HG03439 (cell line): ENCODE measurements at regions not wholly inside any gene's neighbourhood (a gene's known extent, or its start where the extent isn't known, plus 50 kb on each side); places are given as distances from the start of the nearest gene placed in this dataset.

Experiments
- ATAC-seq: cut with Tn5 transposase; IDR thresholded peaks from one replicate; pipeline ENCODE4 v1.9.1; 2021; ENCODE audit warnings: mild to moderate bottlenecking, moderate library complexity; ENCODE audit not compliant: unreplicated experiment

DNA sequence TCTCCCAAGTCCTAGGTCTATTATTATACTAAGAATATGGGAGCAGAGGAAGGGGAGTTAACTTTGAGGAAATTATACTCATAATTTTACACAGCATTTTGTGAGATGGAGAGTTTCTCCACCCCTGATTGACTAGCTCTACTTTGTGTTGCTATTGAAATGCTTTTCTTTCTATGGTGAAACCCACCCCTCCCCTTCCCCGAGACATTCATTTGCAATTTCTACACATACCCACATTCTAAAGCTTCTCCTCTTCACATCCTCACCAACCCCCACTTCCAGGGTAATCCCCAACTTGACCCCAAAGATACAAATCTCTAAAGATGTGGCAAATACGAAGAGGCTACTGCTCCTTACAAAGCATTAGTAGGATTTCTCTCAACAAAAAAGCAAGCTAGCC, 992.2 kb downstream of the BCL11A start:
- ATAC-seq = no peak

- no peak for ATAC-seq
Observed at GRCh38 chr2:59560769-59561168, 992.7 kb downstream of the BCL11A start.

GRCh38 chr2:59540864-59541263, 1012.6 kb downstream of the BCL11A start:
- ATAC-seq = no peak

DNA sequence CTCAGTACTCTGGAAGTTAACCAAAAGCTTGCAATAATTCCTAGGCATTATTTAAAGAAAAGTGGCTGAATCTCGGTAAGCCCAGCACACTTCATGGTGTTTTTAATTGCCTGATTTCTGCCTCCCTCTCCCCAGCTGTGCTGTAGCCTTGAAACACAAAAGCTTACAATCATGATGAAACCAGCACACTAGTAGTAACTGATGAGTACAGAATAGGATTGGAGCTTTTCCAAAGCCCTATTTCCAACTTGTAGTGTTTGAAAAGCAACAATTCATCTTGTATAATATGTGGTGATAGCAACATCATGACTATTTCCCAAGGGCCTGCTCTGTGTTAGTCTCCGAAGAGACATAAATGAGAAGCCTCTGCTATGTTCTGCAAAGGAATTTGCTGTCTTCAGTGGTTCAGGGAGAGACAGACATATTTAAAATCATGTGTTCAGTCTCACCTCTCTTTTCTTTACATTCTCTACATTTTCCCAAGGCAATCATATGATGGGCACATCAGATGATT, 1015.0 kb downstream of the BCL11A start:
- no peak for ATAC-seq

- no peak for ATAC-seq
Observed at GRCh38 chr2:59532808-59533207, 1020.6 kb downstream of the BCL11A start.

DNA sequence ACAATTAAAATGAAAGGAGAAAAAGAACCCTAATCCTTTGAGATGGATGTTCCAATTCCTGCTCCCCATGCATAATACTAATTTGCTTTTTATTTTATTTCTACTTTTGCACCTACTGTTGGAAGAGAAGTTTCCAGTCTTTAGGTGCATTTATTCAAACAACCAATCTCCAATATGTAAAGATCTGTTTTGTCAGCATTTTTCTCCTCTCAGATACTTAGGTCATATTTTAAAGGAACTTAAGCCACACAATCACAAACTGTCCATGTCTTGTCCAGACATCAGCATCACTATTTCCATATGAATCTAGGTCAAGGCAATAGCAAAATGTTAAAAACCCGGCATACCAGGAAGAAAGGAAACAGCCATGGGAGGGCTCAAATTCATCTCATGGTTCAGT, 1023.2 kb downstream of the BCL11A start:
- no peak for ATAC-seq

DNA sequence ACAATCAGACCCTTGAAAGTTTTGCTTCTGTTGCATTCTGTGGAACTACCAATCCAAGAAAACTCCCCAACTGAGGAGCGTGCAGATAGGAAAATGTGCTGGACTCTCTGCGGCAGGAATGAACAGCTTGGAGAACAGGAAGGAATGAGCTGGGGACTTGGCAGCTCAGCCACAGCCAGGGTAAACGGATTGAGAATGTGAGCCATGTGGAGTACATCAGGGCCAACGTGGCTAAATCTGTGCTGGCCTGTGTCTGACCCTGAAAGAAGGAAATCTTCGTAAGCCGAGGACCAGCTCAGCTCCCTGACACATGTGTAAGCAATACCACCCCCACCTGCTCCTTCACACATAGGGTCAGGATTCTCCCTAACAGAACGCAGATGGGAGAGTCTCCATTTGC, 1023.7 kb downstream of the BCL11A start:
- ATAC-seq = no peak

DNA sequence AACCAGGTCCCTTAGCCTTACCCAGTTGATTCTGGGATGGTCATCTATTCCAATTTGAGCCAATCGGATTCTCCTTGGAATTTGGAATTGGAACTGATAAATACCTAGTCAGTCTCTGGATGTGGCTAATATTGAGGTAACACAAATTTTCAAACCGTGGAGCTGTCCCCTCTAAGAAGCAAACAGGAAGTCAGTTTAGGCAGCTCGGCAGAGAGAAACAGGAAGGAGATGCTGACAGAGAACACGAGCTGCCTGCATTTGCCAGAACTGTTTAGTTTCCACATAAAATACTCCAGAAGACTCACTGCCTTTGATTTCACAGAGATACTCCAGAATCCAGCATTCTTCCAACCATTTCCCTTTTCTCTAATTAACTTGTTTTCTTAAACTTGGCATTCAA, 1024.9 kb downstream of the BCL11A start:
- ATAC-seq = no peak

GRCh38 chr2:59502981-59503380, 1050.5 kb downstream of the BCL11A start:
- no peak for ATAC-seq

- ATAC-seq = no peak
Observed at GRCh38 chr2:59490994-59491393, 1062.5 kb downstream of the BCL11A start.

GRCh38 chr2:59490192-59490591, 1063.3 kb downstream of the BCL11A start:
- ATAC-seq = no peak

- ATAC-seq = no peak
Observed at GRCh38 chr2:59484673-59485072, 1068.8 kb downstream of the BCL11A start.

- ATAC-seq = no peak
Observed at GRCh38 chr2:59463426-59463825, 1090.0 kb downstream of the BCL11A start.

- ATAC-seq = no peak
Observed at GRCh38 chr2:59462422-59463197, 1090.8 kb downstream of the BCL11A start.

DNA sequence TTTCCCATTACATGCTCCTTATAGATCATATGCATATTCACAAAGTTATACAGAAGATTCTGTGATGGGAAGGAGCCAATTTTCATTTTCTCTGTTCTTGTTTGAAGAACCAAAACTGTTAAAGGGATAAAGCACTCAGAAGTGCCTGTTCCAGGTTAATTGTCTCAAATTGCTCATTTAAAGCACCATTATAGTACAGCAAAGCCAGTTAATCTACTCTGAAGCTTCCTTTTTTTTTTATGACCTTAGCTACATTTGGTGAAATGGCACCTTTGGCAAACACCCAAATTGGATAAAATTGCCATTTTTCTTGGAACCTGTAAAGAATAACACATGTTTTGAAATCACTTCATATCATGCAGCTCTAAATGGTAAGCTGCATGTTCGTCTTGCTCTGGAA, 1092.3 kb downstream of the BCL11A start:
- ATAC-seq = no peak

DNA sequence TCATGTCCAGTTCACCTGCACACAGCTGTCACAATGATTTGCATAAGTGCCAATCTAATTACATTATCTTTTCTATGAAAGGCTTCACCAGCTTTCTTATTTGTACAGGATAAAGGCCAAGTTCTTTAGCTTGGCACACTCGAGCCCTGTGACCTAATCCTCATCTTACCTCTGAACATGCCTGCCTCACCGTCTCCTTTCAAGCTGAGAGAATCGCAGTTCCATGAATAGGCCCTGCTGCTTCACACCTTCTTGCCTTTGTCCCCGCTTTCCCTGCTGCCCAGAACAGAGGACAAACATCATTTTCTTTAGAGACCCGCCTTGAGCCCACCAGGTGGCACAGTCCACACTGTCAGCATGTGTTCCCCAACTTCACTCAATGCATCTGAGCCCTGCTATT, 1094.7 kb downstream of the BCL11A start:
- no peak for ATAC-seq

DNA sequence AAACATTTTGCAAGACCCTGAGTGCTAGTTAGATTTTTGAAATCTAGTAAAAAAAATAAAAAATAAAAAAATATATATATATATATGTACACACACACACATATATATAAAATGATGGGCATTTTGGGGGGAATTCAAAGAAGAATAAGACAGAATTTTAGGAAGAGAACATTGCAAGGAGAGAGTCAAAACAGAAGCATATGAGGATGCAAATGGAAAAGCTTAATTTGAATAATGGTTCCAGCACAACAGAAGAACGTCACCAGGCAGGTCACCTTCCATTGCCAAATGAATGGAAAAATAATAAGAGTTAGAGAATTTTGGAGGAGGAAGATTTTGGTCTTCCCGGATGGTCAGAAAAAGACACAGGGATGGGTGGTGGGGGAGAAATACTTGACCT, 1097.2 kb downstream of the BCL11A start:
- no peak for ATAC-seq

DNA sequence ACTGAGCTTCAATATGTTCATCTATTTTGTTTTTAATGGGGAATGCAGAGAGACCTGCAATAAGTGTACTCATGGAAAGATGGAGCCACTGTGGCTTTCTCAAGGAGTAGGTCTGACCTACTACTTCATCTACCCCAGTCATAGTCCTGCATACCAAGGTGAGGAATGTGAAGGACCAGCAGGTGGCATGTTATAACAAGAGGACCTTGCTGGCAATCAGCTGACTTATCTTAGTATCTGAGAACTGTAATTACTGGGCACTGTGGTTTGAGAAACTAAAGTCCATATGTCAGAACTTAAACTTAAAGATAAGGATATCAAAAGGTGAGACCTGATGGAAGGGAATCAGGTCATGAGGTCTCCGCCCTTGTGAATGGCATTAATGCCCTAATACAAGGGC, 1104.2 kb downstream of the BCL11A start:
- no peak for ATAC-seq

DNA sequence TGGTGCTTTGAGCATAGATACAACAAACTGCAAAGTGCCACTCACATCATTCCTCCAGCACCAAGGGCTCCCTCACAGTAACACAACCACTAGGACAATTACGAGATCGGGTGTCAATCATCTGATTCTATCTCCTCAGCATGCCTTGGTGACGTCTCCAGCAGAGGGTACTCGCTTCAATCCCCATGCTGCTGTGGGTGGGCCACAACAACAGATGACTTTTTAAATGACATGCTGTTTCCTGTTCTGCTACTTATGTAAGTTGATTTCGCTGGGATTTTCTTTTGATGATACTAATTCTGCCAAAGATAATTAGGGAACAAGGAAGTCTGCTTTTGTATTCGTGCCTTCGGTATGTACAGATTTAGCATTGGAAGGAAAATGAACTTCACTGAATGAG, 1113.0 kb downstream of the BCL11A start:
- ATAC-seq = no peak

DNA sequence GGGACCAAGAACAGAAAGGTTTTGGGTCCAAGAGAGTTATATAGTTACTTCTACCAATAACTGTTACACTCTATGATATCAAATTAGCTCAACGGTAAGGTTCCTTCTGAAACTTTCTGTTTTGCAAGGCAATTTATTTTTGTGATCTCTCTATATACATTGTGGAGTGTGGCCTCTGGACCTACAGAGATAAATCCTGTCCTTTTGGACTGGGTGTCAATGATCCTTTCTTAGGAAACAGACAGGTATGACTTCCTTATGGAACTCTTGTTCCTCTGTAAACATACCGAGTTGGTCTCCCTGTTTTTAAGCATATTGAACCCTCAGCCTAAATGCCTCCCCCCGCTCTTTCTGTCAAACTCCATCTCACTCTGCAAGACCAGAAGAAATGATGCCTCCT, 1117.8 kb downstream of the BCL11A start:
- no peak for ATAC-seq

DNA sequence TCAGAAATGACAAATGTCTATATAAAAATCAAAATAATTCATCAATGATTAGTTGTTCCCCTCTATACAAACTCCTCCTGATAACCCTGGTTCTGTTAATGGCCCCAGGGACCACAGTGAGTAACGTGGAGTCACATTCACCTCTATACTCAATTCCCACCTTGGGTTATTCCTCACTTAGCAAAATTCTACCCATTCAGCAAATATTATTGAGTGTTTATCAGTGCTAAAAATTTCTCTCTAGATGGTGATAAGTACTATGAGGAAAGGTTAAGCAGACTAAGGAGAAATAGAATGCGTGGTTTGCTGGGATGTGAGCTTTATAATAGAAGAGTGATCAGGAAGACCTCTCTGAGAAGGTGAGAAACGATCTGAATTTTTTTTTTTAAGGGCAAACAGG, 1124.5 kb downstream of the BCL11A start:
- ATAC-seq = no peak

- ATAC-seq = no peak
Observed at GRCh38 chr2:59427980-59428379, 1125.5 kb downstream of the BCL11A start.

GRCh38 chr2:59425247-59425646, 1128.2 kb downstream of the BCL11A start:
- no peak for ATAC-seq
